ENCODE measurements at regions not wholly inside any gene's neighbourhood (a gene's known extent, or its start where the extent isn't known, plus 50 kb on each side); places are given as distances from the start of the nearest gene placed in this dataset.
"Not testable (repeated sequence)": the region's sequence is repeated elsewhere in the genome, so short reads cannot be mapped to it uniquely, and the experiment has no call there.

GRCh38 chr9:102497709-102498108 is 497.4 kb upstream of the CYLC2 start:
- no peak for DNase-seq

DNA sequence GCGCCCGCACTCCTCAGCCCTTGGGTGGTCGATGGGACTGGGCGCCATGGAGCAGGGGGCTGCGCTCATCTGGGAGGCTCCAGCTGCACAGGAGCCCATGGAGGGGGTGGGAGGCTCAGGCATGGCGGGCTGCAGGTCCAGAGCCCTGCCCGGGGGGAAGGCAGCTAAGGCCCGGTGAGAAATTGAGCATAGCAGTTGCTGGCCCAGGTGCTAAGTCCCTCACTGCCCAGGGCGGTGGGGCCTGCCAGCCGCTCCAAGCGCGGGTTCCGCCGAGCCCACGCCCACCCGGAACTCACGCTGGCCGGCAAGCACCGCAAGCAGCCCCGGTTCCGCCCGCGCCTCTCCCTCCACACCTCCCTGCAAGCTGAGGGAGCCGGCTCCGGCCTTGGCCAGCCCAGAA is 508.2 kb upstream of the CYLC2 start:
- DNase-seq = not testable (repeated sequence)

DNA sequence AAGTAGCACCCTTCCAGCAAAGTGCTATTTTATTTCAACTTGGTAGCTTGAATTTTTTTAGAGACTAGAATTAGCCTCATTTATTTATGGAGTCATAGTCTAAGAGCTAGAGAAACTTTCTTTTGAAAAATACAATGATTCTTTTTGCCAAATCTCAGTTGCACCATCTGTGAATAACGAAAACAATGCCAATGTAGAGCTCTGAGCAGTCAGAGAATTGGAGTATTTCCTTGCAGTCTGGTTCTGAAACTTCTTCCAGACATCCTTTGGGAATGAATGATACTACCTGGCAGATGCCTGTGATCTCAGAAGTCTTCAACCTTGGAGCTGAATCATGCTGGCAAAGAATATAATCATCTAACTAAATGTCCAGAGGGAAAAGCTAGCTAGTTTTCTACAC is 511.5 kb upstream of the CYLC2 start:
- DNase-seq = no peak

DNA sequence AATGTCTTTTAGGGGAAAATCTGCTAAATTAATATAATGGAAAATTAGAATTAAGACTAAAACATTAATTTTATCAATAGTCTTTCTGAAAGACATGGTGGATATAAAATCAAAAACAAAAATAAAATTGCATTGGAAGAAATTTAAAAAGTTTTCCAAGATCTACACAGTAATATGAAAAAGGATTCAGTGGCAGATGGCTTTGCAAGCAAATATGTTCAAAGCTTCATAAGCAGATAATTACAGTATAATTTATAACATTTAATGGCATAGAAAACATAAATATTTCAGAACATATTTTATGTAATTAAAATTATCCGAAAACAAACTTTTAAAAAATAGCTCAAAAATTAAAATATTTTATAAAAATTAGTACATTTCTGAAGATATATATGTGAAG is 512.4 kb upstream of the CYLC2 start:
- no peak for DNase-seq

GRCh38 chr9:102479191-102479590 is 515.9 kb upstream of the CYLC2 start:
- no peak for DNase-seq

- no peak for DNase-seq
Observed at GRCh38 chr9:102474357-102474756, 520.8 kb upstream of the CYLC2 start.

- DNase-seq = not testable (repeated sequence)
Observed at GRCh38 chr9:102469430-102469829, 525.7 kb upstream of the CYLC2 start.

- no peak for DNase-seq
Observed at GRCh38 chr9:102461156-102461819, 533.8 kb upstream of the CYLC2 start.

DNA sequence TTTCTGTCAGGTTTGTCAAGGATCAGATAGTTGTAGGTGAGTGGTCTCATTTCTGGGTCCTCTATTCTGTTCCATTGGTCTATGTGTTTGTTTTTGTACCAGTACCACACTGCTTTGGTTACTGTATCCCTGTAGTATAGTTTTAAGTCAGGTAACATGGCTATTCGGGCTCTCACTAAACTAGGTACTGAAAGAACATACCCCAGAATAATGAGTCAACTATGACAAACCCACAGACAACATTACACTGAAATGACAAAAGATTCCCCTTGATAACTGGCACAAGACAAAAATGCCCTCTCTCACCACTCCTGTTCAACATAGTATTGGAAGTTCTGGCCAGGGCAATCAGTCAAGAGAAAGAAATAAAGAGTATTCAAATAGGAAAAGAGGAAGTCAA is 535.3 kb upstream of the CYLC2 start:
- DNase-seq = no peak

GRCh38 chr9:102456562-102456961 is 538.6 kb upstream of the CYLC2 start:
- DNase-seq = no peak

GRCh38 chr9:102445906-102446305 is 549.2 kb upstream of the CYLC2 start:
- DNase-seq = no peak

GRCh38 chr9:102445181-102445747 is 549.9 kb upstream of the CYLC2 start:
- no peak for DNase-seq

DNA sequence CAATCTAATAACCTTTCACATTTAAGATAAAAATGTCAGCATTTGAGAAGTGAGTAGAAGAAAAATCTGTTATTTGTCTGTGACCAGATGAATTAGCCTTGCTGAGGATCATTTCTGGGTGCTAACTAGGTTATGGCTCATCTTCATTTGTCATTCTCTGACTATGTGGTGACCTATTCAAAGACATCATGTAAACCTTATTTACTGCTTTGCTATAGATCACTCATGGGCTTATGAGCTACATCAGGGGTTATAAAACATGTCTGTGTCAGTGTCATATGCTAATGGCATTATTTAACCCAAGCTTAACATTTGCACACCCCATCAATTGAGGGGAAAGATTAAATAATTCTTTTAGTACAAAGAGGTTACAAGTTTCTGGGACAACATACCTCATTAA is 555.5 kb upstream of the CYLC2 start:
- DNase-seq = no peak

GRCh38 chr9:102436599-102436998 is 558.5 kb upstream of the CYLC2 start:
- not testable (repeated sequence) for DNase-seq

GRCh38 chr9:102435427-102435826 is 559.7 kb upstream of the CYLC2 start:
- DNase-seq = no peak

GRCh38 chr9:102434545-102434944 is 560.6 kb upstream of the CYLC2 start:
- DNase-seq = no peak

GRCh38 chr9:102428305-102428704 is 566.8 kb upstream of the CYLC2 start:
- no peak for DNase-seq

- not testable (repeated sequence) for DNase-seq
Observed at GRCh38 chr9:102416251-102416650, 578.9 kb upstream of the CYLC2 start.

DNA sequence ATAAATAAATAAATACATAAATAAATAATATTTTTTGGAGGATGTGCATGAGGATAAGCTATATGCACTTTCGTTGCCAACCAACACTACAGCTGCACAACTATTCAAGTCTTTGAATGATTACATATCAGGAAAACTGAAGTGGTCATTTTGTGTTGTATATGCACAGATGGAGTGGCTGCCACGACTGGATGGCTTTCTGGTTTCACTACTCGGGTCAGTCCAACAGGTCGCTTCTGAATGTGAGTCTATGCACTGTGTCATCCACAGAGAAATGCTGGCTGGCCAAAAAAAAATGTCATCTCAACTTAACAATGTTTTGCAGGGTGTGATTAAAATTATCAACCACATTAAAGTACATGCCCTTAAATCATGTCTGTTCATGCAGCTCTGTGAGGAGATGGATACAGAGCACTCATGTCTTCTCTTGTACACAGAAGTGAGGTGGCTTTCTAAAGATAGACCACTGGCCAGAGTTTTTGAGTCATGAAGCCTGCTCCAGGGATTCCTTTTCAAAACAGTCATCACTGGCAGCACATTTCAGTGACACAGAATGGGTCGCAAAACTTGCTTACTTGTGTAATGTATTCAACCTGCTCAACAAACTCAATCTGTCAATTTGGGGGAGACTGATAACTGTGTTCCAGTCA is 589.8 kb upstream of the CYLC2 start:
- no peak for DNase-seq

DNA sequence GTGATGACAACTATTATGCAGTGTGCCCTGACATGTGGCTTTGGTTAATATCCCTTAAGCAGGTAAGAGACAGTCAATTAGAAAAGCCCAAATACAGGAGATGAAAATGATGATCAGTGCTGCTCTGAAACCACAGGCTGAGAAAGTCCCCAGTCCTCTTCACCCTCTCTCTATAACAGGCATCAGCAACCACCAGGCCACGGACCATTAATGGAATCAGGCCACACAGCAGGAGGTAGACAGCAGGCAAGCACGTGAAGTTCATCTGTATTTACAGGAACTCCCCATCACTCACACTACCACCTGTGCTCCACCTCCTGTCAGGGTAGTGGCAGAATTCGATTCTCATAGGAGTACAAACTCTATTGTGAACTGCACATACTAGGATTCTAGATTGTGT is 591.6 kb upstream of the CYLC2 start:
- no peak for DNase-seq

DNA sequence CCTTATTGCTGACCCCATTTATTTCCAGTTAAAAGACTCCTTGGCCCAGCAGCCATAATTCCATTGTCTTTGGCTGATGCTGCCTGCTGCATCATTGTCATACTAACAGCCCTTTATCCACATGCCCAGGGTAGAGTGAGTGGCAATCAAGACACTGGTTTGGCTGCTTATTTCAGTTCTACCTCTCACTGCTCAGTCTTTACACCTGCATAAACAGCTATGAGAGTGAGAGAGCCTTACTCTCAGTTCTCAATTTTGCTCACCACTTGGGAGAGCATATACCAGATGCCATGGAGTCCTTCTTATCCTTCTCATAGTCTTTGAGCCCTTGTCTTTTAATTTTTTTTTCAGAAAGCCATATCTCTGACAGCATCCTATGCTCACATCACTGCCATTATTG is 596.9 kb upstream of the CYLC2 start:
- DNase-seq = no peak

- not testable (repeated sequence) for DNase-seq
Observed at GRCh38 chr9:102385620-102386019, 609.5 kb upstream of the CYLC2 start.

DNA sequence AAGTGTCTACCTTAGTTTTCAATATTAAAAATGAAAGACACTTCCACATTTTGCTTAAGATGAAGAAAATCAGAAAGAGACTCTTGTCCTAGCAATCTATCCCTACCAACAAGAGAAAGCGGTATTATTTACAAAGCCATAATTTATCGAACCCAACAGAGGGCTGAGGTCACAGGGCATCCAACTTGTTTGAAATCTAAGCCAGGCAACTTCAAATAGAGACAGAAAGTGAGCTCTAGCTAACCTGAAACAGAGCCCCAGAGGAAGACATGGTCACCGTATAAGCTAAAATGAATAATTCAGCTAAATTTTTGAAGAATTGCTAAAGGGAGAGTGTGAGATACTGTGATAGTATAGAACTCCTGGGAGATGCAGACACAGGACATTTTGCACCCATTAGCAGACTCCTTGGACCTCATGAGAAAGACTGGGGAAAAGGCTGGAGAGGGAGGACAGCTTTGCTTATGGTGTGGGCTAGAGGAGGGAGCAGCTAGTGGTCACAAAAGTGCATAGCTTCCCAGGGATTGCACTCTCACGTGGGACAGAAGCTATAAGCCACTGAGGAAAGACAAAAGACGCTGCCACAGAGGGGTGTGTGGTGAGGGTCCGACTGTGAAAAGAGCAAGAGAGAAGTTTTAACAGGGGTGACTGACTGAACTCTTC is 624.2 kb upstream of the GRIN3A start:
- DNase-seq = no peak

DNA sequence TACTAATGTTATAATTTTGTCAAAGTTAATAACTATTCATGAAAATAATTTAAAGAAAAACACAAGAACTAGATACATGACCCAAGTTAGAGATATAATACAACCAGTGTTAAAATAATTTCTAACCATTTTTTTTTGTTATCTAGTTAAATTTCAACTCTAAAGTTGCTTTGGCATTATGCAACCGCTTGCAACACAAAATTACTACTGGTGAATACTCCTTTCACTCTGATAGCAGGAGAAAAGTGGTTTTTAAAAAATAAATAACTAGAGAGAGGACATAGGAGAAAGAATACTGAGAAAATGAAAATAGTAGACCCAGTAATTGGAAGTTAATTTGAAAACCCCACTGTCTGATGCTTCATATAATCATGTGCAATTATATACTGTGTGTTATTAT is 622.4 kb upstream of the GRIN3A start:
- no peak for DNase-seq

All from activated CD4-positive, alpha-beta T cell treated with anti-CD3 and anti-CD28 coated beads, Interleukin-2, amount 50 U/mL, for 1 hour (primary cell).